ENCODE measurements at regions not wholly inside any gene's neighbourhood (a gene's known extent, or its start where the extent isn't known, plus 50 kb on each side); places are given as distances from the start of the nearest gene placed in this dataset.

DNA sequence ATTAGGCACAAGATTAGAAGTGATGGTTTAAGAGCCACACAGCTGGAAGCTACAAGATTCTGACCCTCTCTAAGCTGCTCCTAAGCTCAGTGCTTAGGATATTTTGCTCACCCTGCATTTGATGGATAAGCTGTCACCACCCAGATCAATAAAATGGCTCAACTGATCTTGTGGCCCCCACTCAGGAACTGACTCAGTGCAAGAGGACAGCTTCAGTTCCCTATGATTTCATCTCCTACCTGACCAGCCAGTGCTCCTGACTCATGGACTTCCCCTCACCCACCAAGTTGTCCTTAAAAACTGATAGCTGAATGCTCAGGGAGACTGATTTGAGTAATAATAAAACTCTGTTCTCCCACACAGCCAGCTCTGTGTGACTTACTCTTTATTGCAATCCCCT lies 833.8 kb downstream of the GRID1 start:
- TF ChIP-seq, protein P1, sequence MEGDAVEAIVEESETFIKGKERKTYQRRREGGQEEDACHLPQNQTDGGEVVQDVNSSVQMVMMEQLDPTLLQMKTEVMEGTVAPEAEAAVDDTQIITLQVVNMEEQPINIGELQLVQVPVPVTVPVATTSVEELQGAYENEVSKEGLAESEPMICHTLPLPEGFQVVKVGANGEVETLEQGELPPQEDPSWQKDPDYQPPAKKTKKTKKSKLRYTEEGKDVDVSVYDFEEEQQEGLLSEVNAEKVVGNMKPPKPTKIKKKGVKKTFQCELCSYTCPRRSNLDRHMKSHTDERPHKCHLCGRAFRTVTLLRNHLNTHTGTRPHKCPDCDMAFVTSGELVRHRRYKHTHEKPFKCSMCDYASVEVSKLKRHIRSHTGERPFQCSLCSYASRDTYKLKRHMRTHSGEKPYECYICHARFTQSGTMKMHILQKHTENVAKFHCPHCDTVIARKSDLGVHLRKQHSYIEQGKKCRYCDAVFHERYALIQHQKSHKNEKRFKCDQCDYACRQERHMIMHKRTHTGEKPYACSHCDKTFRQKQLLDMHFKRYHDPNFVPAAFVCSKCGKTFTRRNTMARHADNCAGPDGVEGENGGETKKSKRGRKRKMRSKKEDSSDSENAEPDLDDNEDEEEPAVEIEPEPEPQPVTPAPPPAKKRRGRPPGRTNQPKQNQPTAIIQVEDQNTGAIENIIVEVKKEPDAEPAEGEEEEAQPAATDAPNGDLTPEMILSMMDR (conservative IDR thresholded peaks at IDR 0.05; ENCODE audit: low read length) = no peak
- TF ChIP-seq EZH2phosphoT487 (IDR thresholded peaks at IDR 0.05; ENCODE audit: borderline replicate concordance) = no peak

Measured in Loucy (cell line).